ENCODE measurements at regions not wholly inside any gene's neighbourhood (a gene's known extent, or its start where the extent isn't known, plus 50 kb on each side); places are given as distances from the start of the nearest gene placed in this dataset.
A peak's percentile ranks its signal among the peaks of the same experiment; 100 is the strongest.

GRCh38 chr1:30353637-30354036, 369.7 kb downstream of the MATN1 start:
- Histone ChIP-seq H3K4me1 (no peaks in the 10 kb centered on the region), H3K27ac (no peak overlapping the region), H3K4me3 (no peak overlapping the region), H3K27me3 (no peaks in the 10 kb centered on the region), H3K36me3 (no peaks in the 10 kb centered on the region), H3K9me3 (no peaks in the 10 kb centered on the region)
- DNase-seq, result no peak
- TF ChIP-seq POLR2AphosphoS5 (IDR thresholded peaks at IDR 0.05), result no peak
- no peak for TF ChIP-seq CTCF (IDR thresholded peaks at IDR 0.05)
- no peak for TF ChIP-seq EP300 (IDR thresholded peaks at IDR 0.05)
- TF ChIP-seq POLR2A (IDR thresholded peaks at IDR 0.05), result no peak
- ATAC-seq (ENCODE audit: low FRiP score in 2 of 2), result no peak

- Histone ChIP-seq H3K27me3 (no peaks in the 10 kb centered on the region), H3K9me3 (no peaks in the 10 kb centered on the region), H3K27ac (no peak overlapping the region), H3K36me3 (no peaks in the 10 kb centered on the region), H3K4me3 (no peak overlapping the region), H3K4me1 (no peaks in the 10 kb centered on the region)
- no peak for ATAC-seq (ENCODE audit: low FRiP score in 2 of 2)
- 89 to 92% methylated on average over 2 of the region's 2 CpGs for WGBS, 2 donors
- no peak for DNase-seq
- TF ChIP-seq CTCF (IDR thresholded peaks at IDR 0.05), result no peak
- no peak for TF ChIP-seq EP300 (IDR thresholded peaks at IDR 0.05)
- TF ChIP-seq POLR2A (IDR thresholded peaks at IDR 0.05), result no peak
- no peak for TF ChIP-seq POLR2AphosphoS5 (IDR thresholded peaks at IDR 0.05)
Observed at GRCh38 chr1:30348147-30348546, 375.2 kb downstream of the MATN1 start.

- TF ChIP-seq POLR2AphosphoS5 (IDR thresholded peaks at IDR 0.05) (no peak), EP300 (IDR thresholded peaks at IDR 0.05) (no peak), POLR2A (IDR thresholded peaks at IDR 0.05) (no peak), CTCF (IDR thresholded peaks at IDR 0.05) (no peak)
- no peak for ATAC-seq (ENCODE audit: low FRiP score in 2 of 2)
- DNase-seq, result no peak
- H3K36me3 ChIP-seq, result no peaks in the 10 kb centered on the region
- H3K4me1 ChIP-seq, result no peaks in the 10 kb centered on the region
- peaks cover 0 to 7% (median 3%) of the 10 kb centered on the region in 4 donors for H3K27me3 ChIP-seq
- no peak overlapping the region for H3K4me3 ChIP-seq
- peaks cover 0 to 4% (median 0%) of the 10 kb centered on the region in 4 donors for H3K9me3 ChIP-seq
- WGBS, 2 donors, result 34 to 45% methylated on average over 4 of the region's 4 CpGs
- H3K27ac ChIP-seq, result no peak overlapping the region
Observed at GRCh38 chr1:30345491-30346130, 377.8 kb downstream of the MATN1 start.

- H3K27me3 ChIP-seq, result peaks cover 0 to 7% (median 3%) of the 10 kb centered on the region in 4 donors
- no peak overlapping the region for H3K27ac ChIP-seq
- no peak for TF ChIP-seq CTCF (IDR thresholded peaks at IDR 0.05)
- no peak for TF ChIP-seq POLR2AphosphoS5 (IDR thresholded peaks at IDR 0.05)
- TF ChIP-seq POLR2A (IDR thresholded peaks at IDR 0.05), result no peak
- TF ChIP-seq EP300 (IDR thresholded peaks at IDR 0.05), result no peak
- no peaks in the 10 kb centered on the region for H3K36me3 ChIP-seq
- no peak for ATAC-seq (ENCODE audit: low FRiP score in 2 of 2)
- no peak for DNase-seq
- no peaks in the 10 kb centered on the region for H3K4me1 ChIP-seq
- no peak overlapping the region for H3K4me3 ChIP-seq
- WGBS, 2 donors, result 45 to 61% methylated on average over 3 of the region's 3 CpGs
- peaks cover 0 to 4% (median 0%) of the 10 kb centered on the region in 4 donors for H3K9me3 ChIP-seq
Observed at GRCh38 chr1:30343562-30343961, 379.8 kb downstream of the MATN1 start.

- ATAC-seq (ENCODE audit: low FRiP score in 2 of 2) (no peak), DNase-seq (peak in 1 of 2 donors; percentile 32)
- Histone ChIP-seq H3K27me3 (peaks cover 0 to 7% (median 3%) of the 10 kb centered on the region in 4 donors), H3K4me3 (no peak overlapping the region), H3K27ac (no peak overlapping the region), H3K4me1 (no peaks in the 10 kb centered on the region), H3K36me3 (no peaks in the 10 kb centered on the region), H3K9me3 (peaks cover 0 to 4% (median 0%) of the 10 kb centered on the region in 4 donors)
- 12 to 13% methylated on average over 22 to 32 of the region's 33 CpGs for WGBS, 2 donors
- TF ChIP-seq CTCF (IDR thresholded peaks at IDR 0.05) (no peak), POLR2A (IDR thresholded peaks at IDR 0.05) (no peak)
Observed at GRCh38 chr1:30342535-30343141, 380.7 kb downstream of the MATN1 start.

Measured in upper lobe of left lung (tissue), 6 donors.